ENCODE measurements at regions not wholly inside any gene's neighbourhood (a gene's known extent, or its start where the extent isn't known, plus 50 kb on each side); places are given as distances from the start of the nearest gene placed in this dataset.

GRCh38 chr10:114709984-114710383 lies 51.9 kb upstream of the ABLIM1 start:
- TF ChIP-seq POLR2AphosphoS5 (IDR thresholded peaks at IDR 0.05; ENCODE audit: low read depth, low read length) (no peak), RAD21 (IDR thresholded peaks at IDR 0.05; ENCODE audit: low read depth) (no peak), POLR2A (IDR thresholded peaks at IDR 0.05; ENCODE audit: borderline replicate concordance, extremely low read depth, insufficient read depth, insufficient read length) (no peak), SIN3A (IDR thresholded peaks at IDR 0.05; ENCODE audit: low read depth) (no peak), CEBPB (IDR thresholded peaks at IDR 0.05; ENCODE audit: low read depth) (no peak), ELF1 (IDR thresholded peaks at IDR 0.05; ENCODE audit: borderline replicate concordance, low read depth) (no peak)
- TF ChIP-seq, protein P1, sequence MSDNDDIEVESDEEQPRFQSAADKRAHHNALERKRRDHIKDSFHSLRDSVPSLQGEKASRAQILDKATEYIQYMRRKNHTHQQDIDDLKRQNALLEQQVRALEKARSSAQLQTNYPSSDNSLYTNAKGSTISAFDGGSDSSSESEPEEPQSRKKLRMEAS (IDR thresholded peaks at IDR 0.05), result no peak
